B cell (primary cell): ENCODE measurements at regions not wholly inside any gene's neighbourhood (a gene's known extent, or its start where the extent isn't known, plus 50 kb on each side); places are given as distances from the start of the nearest gene placed in this dataset.

Source experiments
- ATAC-seq: fragments of 200-7000 bp; cut with Tn5 transposase; one replicate; pipeline ENCODE4 v1.10.0; 2021; ENCODE audit warnings: low read depth, mild to moderate bottlenecking, moderate number of reproducible peaks, moderate library complexity
- CTCF ChIA-PET: fragments of 350-600 bp; sonication (Branson Sonifier 250); formaldehyde crosslinking; loops from one replicate; lab custom pipeline; 2021; ENCODE audit warnings: antibody characterized with exemption, inconsistent platforms; lab: Charles Lee
- POLR2A ChIA-PET: fragments of 350-600 bp; sonication (Branson Sonifier 250); formaldehyde crosslinking; loops from one replicate; lab custom pipeline; 2021; ENCODE audit warnings: antibody characterized with exemption; lab: Charles Lee
- DNase-seq: peaks from one replicate; pipeline ENCODE4 v3.0.0; 2013
- H2AFZ ChIP-seq: 2 replicates; pipeline ENCODE4 v1.6.1; 2012; ENCODE audit warnings: mild to moderate bottlenecking, low read depth, low read length; ENCODE audit not compliant: insufficient read depth, poor library complexity, severe bottlenecking
- H3K27ac ChIP-seq, 2 donors: 1 replicate in 1 of 2; 2 replicates in 1 of 2; pipeline ENCODE4 v1.5.1; 2012 to 2013; ENCODE audit warnings: low read length in 2 of 2, mild to moderate bottlenecking in 2 of 2, moderate library complexity in 1 of 2
- H3K27me3 ChIP-seq, 4 experiments: fragments of 200-600 bp in 1 of 4; sonication (generic) in 1 of 4; replicated peaks in 1 of 4; 1 replicate in 2 of 4; 2 replicates in 2 of 4; pipeline versions ENCODE4 v1.6.1 to v1.7.0; 2013 to 2016; ENCODE audit warnings: low read length in 3 of 4, mild to moderate bottlenecking in 2 of 4, mixed read lengths in 1 of 4, moderate library complexity in 1 of 4; ENCODE audit not compliant: insufficient read depth in 4 of 4, control insufficient read depth in 3 of 4; ENCODE audit errors: control extremely low read depth in 1 of 4
- H3K36me3 ChIP-seq, 2 experiments: replicated peaks in 1 of 2; 1 replicate in 1 of 2; 2 replicates in 1 of 2; pipeline versions ENCODE4 v1.6.1 to v1.7.1; 2013; ENCODE audit warnings: low read length in 1 of 2; ENCODE audit not compliant: insufficient read depth in 2 of 2, control insufficient read depth in 1 of 2; ENCODE audit errors: control extremely low read depth in 1 of 2, extremely low read depth in 1 of 2
- H3K4me1 ChIP-seq, 2 donors: fragments of 200-600 bp in 1 of 2; sonication (generic) in 1 of 2; 1 replicate in 1 of 2; 2 replicates in 1 of 2; pipeline versions ENCODE4 v1.5.1 to v1.6.1; 2013 to 2017; ENCODE audit warnings: low read length in 2 of 2; ENCODE audit not compliant: control insufficient read depth in 2 of 2, insufficient read depth in 2 of 2
- H3K4me2 ChIP-seq: replicated peaks from 2 replicates; pipeline ENCODE3; 2012; ENCODE audit warnings: mild to moderate bottlenecking, low read depth, low read length; ENCODE audit not compliant: poor library complexity, severe bottlenecking
- H3K4me3 ChIP-seq, 5 experiments: fragments of 200-600 bp in 1 of 5; sonication (generic) in 1 of 5; 1 replicate in 3 of 5; 2 replicates in 2 of 5; pipeline versions ENCODE4 v1.5.1 to v1.7.0; 2011 to 2016; ENCODE audit warnings: low read length in 4 of 5, mild to moderate bottlenecking in 4 of 5, low read depth in 2 of 5, control low read depth in 1 of 5, moderate library complexity in 1 of 5; ENCODE audit not compliant: insufficient read depth in 1 of 5; ENCODE audit errors: control extremely low read depth in 1 of 5, extremely low read depth in 1 of 5
- H3K79me2 ChIP-seq: fragments of 200-600 bp; sonication (generic); one replicate; pipeline ENCODE4 v1.6.0; 2016; ENCODE audit warnings: low read length; ENCODE audit not compliant: control insufficient read depth, insufficient read depth
- H3K9ac ChIP-seq: fragments of 200-600 bp; sonication (generic); 2 replicates; pipeline ENCODE4 v1.6.1; 2017; ENCODE audit warnings: mild to moderate bottlenecking, low read length, moderate library complexity
- H3K9me3 ChIP-seq, 3 donors: one replicate each; pipeline versions ENCODE4 v1.6.1 to v1.7.1; 2013; ENCODE audit warnings: low read length in 2 of 3; ENCODE audit not compliant: control insufficient read depth in 2 of 3, insufficient read depth in 1 of 3; ENCODE audit errors: control extremely low read depth in 1 of 3
- H4K20me1 ChIP-seq: 2 replicates; pipeline ENCODE4 v1.6.0; 2012; ENCODE audit warnings: mild to moderate bottlenecking, low read length; ENCODE audit not compliant: insufficient read depth, control insufficient read depth, poor library complexity, severe bottlenecking
- H3K27ac Mint-ChIP-seq: one replicate; pipeline ENCODE4 v1.8.0; 2021; ENCODE audit warnings: mixed read lengths
- H3K27me3 Mint-ChIP-seq: one replicate; pipeline ENCODE4 v1.8.0; 2021; ENCODE audit warnings: mixed read lengths
- H3K4me1 Mint-ChIP-seq: one replicate; pipeline ENCODE4 v1.8.0; 2021; ENCODE audit warnings: mixed read lengths
- H3K4me3 Mint-ChIP-seq: one replicate; pipeline ENCODE4 v1.8.0; 2021; ENCODE audit warnings: mixed read lengths
- H3K9me3 Mint-ChIP-seq: one replicate; pipeline ENCODE4 v1.8.0; 2022; ENCODE audit warnings: mixed read lengths; ENCODE audit not compliant: insufficient read depth
- CTCF ChIP-seq: fragments of 200-600 bp; IDR thresholded peaks from one replicate; pipeline ENCODE4 v1.8.0; 2022; ENCODE audit warnings: antibody characterized with exemption, mild to moderate bottlenecking
- EZH2 ChIP-seq: IDR thresholded peaks from 2 replicates; pipeline ENCODE4 v1.6.1; 2012; ENCODE audit warnings: borderline replicate concordance, low read depth, mild to moderate bottlenecking, moderate library complexity, low read length; ENCODE audit not compliant: insufficient read depth, poor library complexity, severe bottlenecking
- WGBS: methylation state at CpG from one replicate; pipeline ENCODE4 v1.1.5; 2013; ENCODE audit warnings: missing lambda C conversion rate; ENCODE audit not compliant: insufficient coverage; 5-methylcytosine and 5-hydroxymethylcytosine counted together
- intact Hi-C: fragments of 100-400 bp; cut with micrococcal nuclease; formaldehyde crosslinking; loops from one replicate; pipeline ENCODE4 v1.10.0; 2022

GRCh38 chr1:101476541-101476940, 239.7 kb downstream of the S1PR1 start:
- Histone ChIP-seq H3K4me1 (no peaks in the 10 kb centered on the region), H3K27me3 (peaks cover 0 to 13% (median 2%) of the 10 kb centered on the region in 4 experiments), H3K27ac (no peak overlapping the region), H3K36me3 (no peaks in the 10 kb centered on the region), H3K4me2 (no peak overlapping the region), H3K79me2 (no peaks in the 10 kb centered on the region), H3K9ac (no peak overlapping the region), H4K20me1 (no peaks in the 10 kb centered on the region), H3K9me3 (peaks cover 6 to 17% (median 8%) of the 10 kb centered on the region in 3 donors), H3K4me3 (no peak overlapping the region), H2AFZ (no peak overlapping the region)
- Mint-ChIP-seq H3K4me1 (no peaks in the 10 kb centered on the region), H3K27ac (no peak overlapping the region), H3K9me3 (peaks cover 7% of the 10 kb centered on the region), H3K4me3 (no peak overlapping the region), H3K27me3 (peaks cover 11% of the 10 kb centered on the region)
- TF ChIP-seq EZH2 (no peak), CTCF (no peak)
- intact Hi-C loops: no loop called here
- ChIA-PET POLR2A (no interaction called here), CTCF (no interaction called here)
- no peak for DNase-seq
- WGBS: no CpG with 5 or more reads among the region's 1 CpG
- no peak for ATAC-seq

GRCh38 chr1:101479945-101480344, 243.1 kb downstream of the S1PR1 start:
- Histone ChIP-seq H3K4me2 (no peak overlapping the region), H3K27me3 (peaks cover 0 to 13% (median 2%) of the 10 kb centered on the region in 4 experiments), H3K9me3 (peaks cover 0 to 4% (median 0%) of the 10 kb centered on the region in 3 donors), H3K9ac (no peak overlapping the region), H3K4me1 (no peaks in the 10 kb centered on the region), H4K20me1 (no peaks in the 10 kb centered on the region), H3K36me3 (no peaks in the 10 kb centered on the region), H2AFZ (no peak overlapping the region), H3K27ac (no peak overlapping the region), H3K4me3 (no peak overlapping the region), H3K79me2 (no peaks in the 10 kb centered on the region)
- DNase-seq: no peak
- POLR2A ChIA-PET: no interaction called here
- Mint-ChIP-seq H3K9me3 (no peaks in the 10 kb centered on the region), H3K4me3 (no peak overlapping the region), H3K27me3 (peaks cover 14% of the 10 kb centered on the region), H3K4me1 (no peaks in the 10 kb centered on the region), H3K27ac (no peak overlapping the region)
- intact Hi-C loops: no loop called here
- CTCF ChIA-PET: no interaction called here
- TF ChIP-seq CTCF: no peak
- ATAC-seq: no peak
